PFSK-1 (cell line): ENCODE measurements at regions not wholly inside any gene's neighbourhood (a gene's known extent, or its start where the extent isn't known, plus 50 kb on each side); places are given as distances from the start of the nearest gene placed in this dataset.

Source experiments
- FOXP2 ChIP-seq: optimal IDR thresholded peaks from 2 replicates; pipeline ENCODE3; 2011; ENCODE audit warnings: borderline replicate concordance, control low read depth, inconsistent platforms; ENCODE audit not compliant: insufficient read depth; ENCODE audit errors: extremely low read length, extremely low read depth
- POLR2AphosphoS5 ChIP-seq: IDR thresholded peaks from 2 replicates; pipeline ENCODE4 v1.6.1; 2012; ENCODE audit warnings: low read depth, mild to moderate bottlenecking, control low read depth, low read length, moderate library complexity
- REST ChIP-seq, 2 experiments: IDR thresholded peaks; 2 replicates each; pipeline versions ENCODE4 v1.6.1 to v1.8.0; 2011 to 2012; ENCODE audit warnings: low read depth in 2 of 2, low read length in 2 of 2, control low read depth in 1 of 2, inconsistent platforms in 1 of 2, mild to moderate bottlenecking in 1 of 2, moderate library complexity in 1 of 2; ENCODE audit not compliant: insufficient read depth in 1 of 2
- SIN3A ChIP-seq: IDR thresholded peaks from 2 replicates; pipeline ENCODE4 v1.6.1; 2012; ENCODE audit warnings: mild to moderate bottlenecking, low read length, moderate library complexity, borderline replicate concordance; ENCODE audit not compliant: insufficient read depth
- TAF1 ChIP-seq: IDR thresholded peaks from 2 replicates; pipeline ENCODE4 v1.6.1; 2012; ENCODE audit warnings: low read length, control low read depth, borderline replicate concordance; ENCODE audit not compliant: insufficient read depth

DNA sequence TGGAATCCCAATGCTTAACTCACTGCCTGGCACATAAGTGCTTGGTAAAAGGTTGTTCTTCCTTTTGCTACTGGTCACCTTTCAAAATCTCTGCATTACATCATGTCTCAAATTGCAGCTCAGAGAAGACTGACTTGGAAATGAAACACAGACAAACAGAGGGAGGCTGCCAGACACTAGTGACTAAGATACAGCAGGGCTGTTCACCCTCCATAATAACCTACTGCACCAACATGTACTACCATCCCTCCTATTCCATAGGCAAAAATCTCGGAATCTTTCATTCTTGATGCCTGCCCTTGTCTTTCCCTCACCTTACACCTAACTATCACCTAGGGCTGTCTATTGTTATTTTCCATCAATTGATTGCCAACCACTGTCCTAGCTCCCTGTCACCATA lies 502.3 kb upstream of the ADAMTS9 start:
- TF ChIP-seq REST (IDR thresholded peaks at IDR 0.05; ENCODE audit: insufficient read depth in 1 of 2, low read depth in 2 of 2, low read length in 2 of 2) (no peak), POLR2AphosphoS5 (no peak), FOXP2 (no peak), SIN3A (no peak), TAF1 (no peak)
